Neural progenitor cell (in vitro differentiated cells): ENCODE measurements at regions not wholly inside any gene's neighbourhood (a gene's known extent, or its start where the extent isn't known, plus 50 kb on each side); places are given as distances from the start of the nearest gene placed in this dataset.
A peak's percentile ranks its signal among the peaks of the same experiment; 100 is the strongest.

Experiments used
- DNase-seq: peaks from one replicate; pipeline ENCODE4 v3.0.0-alpha.2; 2016; ENCODE audit warnings: low spot score
- H2AFZ ChIP-seq: fragments of 200-600 bp; sonication (generic); replicated peaks from 2 replicates; pipeline ENCODE4 v1.6.1; 2016; ENCODE audit warnings: antibody characterized with exemption
- H3F3A ChIP-seq: fragments of 200-600 bp; sonication (generic); 2 replicates; pipeline ENCODE4 v1.6.1; 2016; ENCODE audit warnings: antibody characterized with exemption, low read depth
- H3K27ac ChIP-seq: fragments of 200-600 bp; sonication (generic); 2 replicates; pipeline ENCODE4 v1.5.1; 2016; ENCODE audit warnings: mild to moderate bottlenecking
- H3K27me3 ChIP-seq: fragments of 200-600 bp; sonication (generic); 2 replicates; pipeline ENCODE4 v1.6.1; 2016; ENCODE audit warnings: mild to moderate bottlenecking, moderate library complexity
- H3K36me3 ChIP-seq: fragments of 200-600 bp; sonication (generic); 2 replicates; pipeline ENCODE4 v1.5.1; 2016
- H3K4me1 ChIP-seq: fragments of 200-600 bp; sonication (generic); 2 replicates; pipeline ENCODE4 v1.6.1; 2016; ENCODE audit warnings: mixed run types
- H3K4me2 ChIP-seq: fragments of 200-600 bp; sonication (generic); 2 replicates; pipeline ENCODE4 v1.6.1; 2016
- H3K4me3 ChIP-seq: fragments of 200-600 bp; sonication (generic); 2 replicates; pipeline ENCODE4 v1.5.1; 2016
- H3K79me2 ChIP-seq: fragments of 200-600 bp; sonication (generic); 2 replicates; pipeline ENCODE4 v1.6.1; 2016; ENCODE audit warnings: low read depth
- H3K9ac ChIP-seq: fragments of 200-600 bp; sonication (generic); 2 replicates; pipeline ENCODE4 v1.6.1; 2016
- H3K9me3 ChIP-seq: fragments of 200-600 bp; sonication (generic); 2 replicates; pipeline ENCODE4 v1.5.1; 2016; ENCODE audit warnings: low read depth
- H4K20me1 ChIP-seq: fragments of 200-600 bp; sonication (generic); 2 replicates; pipeline ENCODE4 v1.6.1; 2016; ENCODE audit warnings: low read depth
- H3K27ac Mint-ChIP-seq: 3 replicates; pipeline ENCODE4 v1.8.0; 2021; ENCODE audit warnings: mixed read lengths
- H3K27me3 Mint-ChIP-seq: 2 replicates; pipeline ENCODE4 v1.8.0; 2022; ENCODE audit warnings: low read depth, mild to moderate bottlenecking, inconsistent platforms, moderate library complexity, mixed read lengths; ENCODE audit not compliant: insufficient read depth
- H3K36me3 Mint-ChIP-seq: 3 replicates; pipeline ENCODE4 v1.8.0; 2021; ENCODE audit warnings: mixed read lengths
- H3K4me1 Mint-ChIP-seq: 3 replicates; pipeline ENCODE4 v1.8.0; 2021; ENCODE audit warnings: mixed read lengths
- H3K4me3 Mint-ChIP-seq: 3 replicates; pipeline ENCODE4 v1.8.0; 2021; ENCODE audit warnings: mild to moderate bottlenecking, moderate library complexity, mixed read lengths
- H3K9me3 Mint-ChIP-seq: 3 replicates; pipeline ENCODE4 v1.8.0; 2020; ENCODE audit warnings: mixed read lengths
- CTCF ChIP-seq: fragments of 200-600 bp; sonication (generic); IDR thresholded peaks from 2 replicates; pipeline ENCODE4 v1.5.1; 2017; ENCODE audit warnings: antibody characterized with exemption, mild to moderate bottlenecking
- EZH2 ChIP-seq: fragments of 200-600 bp; sonication (generic); IDR thresholded peaks from 2 replicates; pipeline ENCODE4 v1.6.1; 2017; ENCODE audit warnings: antibody characterized with exemption, mild to moderate bottlenecking, moderate library complexity
- EZH2phosphoT487 ChIP-seq: fragments of 200-600 bp; sonication (generic); IDR thresholded peaks from 2 replicates; pipeline ENCODE4 v1.6.1; 2017; ENCODE audit warnings: antibody characterized with exemption

GRCh38 chr16:51450909-51451308 is 299.8 kb upstream of the SALL1 start:
- Mint-ChIP-seq H3K9me3 (no peaks in the 10 kb centered on the region), H3K4me3 (no peak overlapping the region), H3K4me1 (peaks cover 26% of the 10 kb centered on the region), H3K27ac (no peak overlapping the region), H3K27me3 (peaks cover 7% of the 10 kb centered on the region), H3K36me3 (no peaks in the 10 kb centered on the region)
- DNase-seq, result no peak
- H3K36me3 ChIP-seq, result no peaks in the 10 kb centered on the region
- no peak overlapping the region for H2AFZ ChIP-seq
- H3K4me2 ChIP-seq, result no peak overlapping the region
- H4K20me1 ChIP-seq, result no peaks in the 10 kb centered on the region
- no peak for TF ChIP-seq EZH2
- TF ChIP-seq CTCF, result no peak
- no peak for TF ChIP-seq EZH2phosphoT487
- H3K9ac ChIP-seq, result no peak overlapping the region
- H3K9me3 ChIP-seq, result no peaks in the 10 kb centered on the region
- H3K27ac ChIP-seq, result no peak overlapping the region
- H3K79me2 ChIP-seq, result no peaks in the 10 kb centered on the region
- H3K4me1 ChIP-seq, result peaks cover 27% of the 10 kb centered on the region
- no peak overlapping the region for H3K4me3 ChIP-seq
- no peaks in the 10 kb centered on the region for H3K27me3 ChIP-seq
- H3F3A ChIP-seq, result peaks cover 10% of the 10 kb centered on the region

- no peaks in the 10 kb centered on the region for H4K20me1 ChIP-seq
- no peaks in the 10 kb centered on the region for H3K79me2 ChIP-seq
- no peaks in the 10 kb centered on the region for H3K27me3 ChIP-seq
- TF ChIP-seq CTCF, result no peak
- TF ChIP-seq EZH2, result no peak
- TF ChIP-seq EZH2phosphoT487, result no peak
- no peak overlapping the region for H3K9ac ChIP-seq
- H3K9me3 ChIP-seq, result no peaks in the 10 kb centered on the region
- H3K27ac Mint-ChIP-seq, result peak overlapping the region; percentile 42
- peaks cover 27% of the 10 kb centered on the region for H3K4me1 ChIP-seq
- H3K27me3 Mint-ChIP-seq, result peaks cover 7% of the 10 kb centered on the region
- H2AFZ ChIP-seq, result peak overlapping the region; percentile 21
- no peak overlapping the region for H3K27ac ChIP-seq
- H3K4me3 Mint-ChIP-seq, result no peak overlapping the region
- no peak overlapping the region for H3K4me3 ChIP-seq
- no peak for DNase-seq
- peaks cover 26% of the 10 kb centered on the region for H3K4me1 Mint-ChIP-seq
- no peaks in the 10 kb centered on the region for H3K36me3 Mint-ChIP-seq
- H3K36me3 ChIP-seq, result no peaks in the 10 kb centered on the region
- peaks cover 10% of the 10 kb centered on the region for H3F3A ChIP-seq
- H3K9me3 Mint-ChIP-seq, result no peaks in the 10 kb centered on the region
- peak overlapping the region; percentile 46 for H3K4me2 ChIP-seq
Measured at GRCh38 chr16:51450376-51450775, 299.3 kb upstream of the SALL1 start.

GRCh38 chr16:51449441-51449840 is 298.4 kb upstream of the SALL1 start:
- peak overlapping the region; percentile 72 for H3K27ac ChIP-seq
- TF ChIP-seq CTCF (no peak), EZH2phosphoT487 (peak; percentile 64)
- no peaks in the 10 kb centered on the region for H4K20me1 ChIP-seq
- H3K27me3 Mint-ChIP-seq, result peaks cover 6% of the 10 kb centered on the region
- no peak overlapping the region for H3K9ac ChIP-seq
- no peaks in the 10 kb centered on the region for H3K79me2 ChIP-seq
- peak; percentile 85 for DNase-seq
- no peak overlapping the region for H3K4me3 ChIP-seq
- H3K4me1 Mint-ChIP-seq, result peaks cover 26% of the 10 kb centered on the region
- H3K27ac Mint-ChIP-seq, result peak overlapping the region; percentile 53
- H3K4me3 Mint-ChIP-seq, result no peak overlapping the region
- peaks cover 10% of the 10 kb centered on the region for H3F3A ChIP-seq
- H3K27me3 ChIP-seq, result no peaks in the 10 kb centered on the region
- H2AFZ ChIP-seq, result no peak overlapping the region
- no peaks in the 10 kb centered on the region for H3K36me3 ChIP-seq
- no peaks in the 10 kb centered on the region for H3K36me3 Mint-ChIP-seq
- H3K9me3 ChIP-seq, result no peaks in the 10 kb centered on the region
- peak overlapping the region; percentile 46 for H3K4me2 ChIP-seq
- H3K4me1 ChIP-seq, result peaks cover 27% of the 10 kb centered on the region
- no peaks in the 10 kb centered on the region for H3K9me3 Mint-ChIP-seq
